ENCODE measurements at regions not wholly inside any gene's neighbourhood (a gene's known extent, or its start where the extent isn't known, plus 50 kb on each side); places are given as distances from the start of the nearest gene placed in this dataset.

GRCh38 chr4:96509039-96509741 lies 669.3 kb downstream of the PDHA2 start:
- H3K4me3 ChIP-seq = no peak overlapping the region
- no peaks in the 10 kb centered on the region for H3K9me3 ChIP-seq
- in situ Hi-C loops (cut with MboI; ENCODE audit: low sequenced_read_pairs) = no loop called here
- H3K36me3 ChIP-seq (replicated peaks) = no peaks in the 10 kb centered on the region
- DNase-seq (ENCODE audit: low spot score in 2 of 2) = no peak
- no peaks in the 10 kb centered on the region for H3K4me1 ChIP-seq
- H3K27me3 ChIP-seq (ENCODE audit: low read depth) = no peaks in the 10 kb centered on the region

- no peaks in the 10 kb centered on the region for H3K27me3 ChIP-seq (ENCODE audit: low read depth)
- H3K4me1 ChIP-seq = no peaks in the 10 kb centered on the region
- no peak for DNase-seq (ENCODE audit: low spot score in 2 of 2)
- H3K36me3 ChIP-seq (replicated peaks) = no peaks in the 10 kb centered on the region
- in situ Hi-C loops (cut with MboI; ENCODE audit: low sequenced_read_pairs) = no loop called here
- H3K9me3 ChIP-seq = no peaks in the 10 kb centered on the region; the same call in 1 of the 2 replicates
- H3K4me3 ChIP-seq = no peak overlapping the region
These were observed 679.4 kb downstream of the PDHA2 start for GRCh38 chr4:96519291-96519690.

GRCh38 chr4:96521046-96521536 lies 681.2 kb downstream of the PDHA2 start:
- in situ Hi-C loops (cut with MboI; ENCODE audit: low sequenced_read_pairs) = no loop called here
- no peaks in the 10 kb centered on the region for H3K36me3 ChIP-seq (replicated peaks)
- H3K27me3 ChIP-seq (ENCODE audit: low read depth) = no peaks in the 10 kb centered on the region
- no peaks in the 10 kb centered on the region; the same call in 1 of the 2 replicates for H3K9me3 ChIP-seq
- DNase-seq (ENCODE audit: low spot score in 2 of 2) = no peak
- no peak overlapping the region for H3K4me3 ChIP-seq
- H3K4me1 ChIP-seq = no peaks in the 10 kb centered on the region

- no peaks in the 10 kb centered on the region; the same call in 1 of the 2 replicates for H3K9me3 ChIP-seq
- DNase-seq (ENCODE audit: low spot score in 2 of 2) = no peak
- no peaks in the 10 kb centered on the region for H3K36me3 ChIP-seq (replicated peaks)
- H3K27me3 ChIP-seq (ENCODE audit: low read depth) = no peaks in the 10 kb centered on the region
- in situ Hi-C loops (cut with MboI; ENCODE audit: low sequenced_read_pairs) = no loop called here
- peaks cover 3% of the 10 kb centered on the region for H3K4me1 ChIP-seq
- H3K4me3 ChIP-seq = no peak overlapping the region
These were observed 683.7 kb downstream of the PDHA2 start for GRCh38 chr4:96523611-96524010.

GRCh38 chr4:96524311-96524875 lies 684.5 kb downstream of the PDHA2 start:
- Histone ChIP-seq H3K9me3 (no peaks in the 10 kb centered on the region; the same call in 1 of the 2 replicates), H3K4me3 (no peak overlapping the region), H3K4me1 (peaks cover 3% of the 10 kb centered on the region), H3K36me3 (replicated peaks) (no peaks in the 10 kb centered on the region), H3K27me3 (ENCODE audit: low read depth) (no peaks in the 10 kb centered on the region)
- in situ Hi-C loops (cut with MboI; ENCODE audit: low sequenced_read_pairs) = no loop called here
- no peak for DNase-seq (ENCODE audit: low spot score in 2 of 2)

- peaks cover 3% of the 10 kb centered on the region for H3K4me1 ChIP-seq
- in situ Hi-C loops (cut with MboI; ENCODE audit: low sequenced_read_pairs) = no loop called here
- no peaks in the 10 kb centered on the region for H3K27me3 ChIP-seq (ENCODE audit: low read depth)
- DNase-seq (ENCODE audit: low spot score in 2 of 2) = no peak
- H3K36me3 ChIP-seq (replicated peaks) = no peaks in the 10 kb centered on the region
- no peak overlapping the region for H3K4me3 ChIP-seq
- H3K9me3 ChIP-seq = no peaks in the 10 kb centered on the region; the same call in 1 of the 2 replicates
These were observed 686.0 kb downstream of the PDHA2 start for GRCh38 chr4:96525898-96526297.

- no peaks in the 10 kb centered on the region; the same call in 1 of the 2 replicates for H3K9me3 ChIP-seq
- H3K27me3 ChIP-seq (ENCODE audit: low read depth) = no peaks in the 10 kb centered on the region
- peaks cover 3% of the 10 kb centered on the region for H3K4me1 ChIP-seq
- peak in 1 of 2 experiments; percentile 32 for DNase-seq (ENCODE audit: low spot score in 2 of 2)
- H3K36me3 ChIP-seq (replicated peaks) = no peaks in the 10 kb centered on the region
- in situ Hi-C loops (cut with MboI; ENCODE audit: low sequenced_read_pairs) = no loop called here
- H3K4me3 ChIP-seq = no peak overlapping the region
These were observed 686.7 kb downstream of the PDHA2 start for GRCh38 chr4:96526625-96527024.

GRCh38 chr4:96531836-96532235 lies 691.9 kb downstream of the PDHA2 start:
- Histone ChIP-seq H3K4me3 (no peak overlapping the region), H3K27me3 (ENCODE audit: low read depth) (no peaks in the 10 kb centered on the region), H3K9me3 (no peaks in the 10 kb centered on the region), H3K4me1 (no peaks in the 10 kb centered on the region; the same call in 1 of the 2 replicates), H3K36me3 (replicated peaks) (no peaks in the 10 kb centered on the region)
- in situ Hi-C loops (cut with MboI; ENCODE audit: low sequenced_read_pairs) = no loop called here
- DNase-seq (ENCODE audit: low spot score in 2 of 2) = no peak

- H3K36me3 ChIP-seq (replicated peaks) = no peaks in the 10 kb centered on the region
- no peak overlapping the region for H3K4me3 ChIP-seq
- no peaks in the 10 kb centered on the region for H3K27me3 ChIP-seq (ENCODE audit: low read depth)
- no peaks in the 10 kb centered on the region for H3K9me3 ChIP-seq
- DNase-seq (ENCODE audit: low spot score in 2 of 2) = no peak
- in situ Hi-C loops (cut with MboI; ENCODE audit: low sequenced_read_pairs) = no loop called here
- H3K4me1 ChIP-seq = no peaks in the 10 kb centered on the region
These were observed 703.5 kb downstream of the PDHA2 start for GRCh38 chr4:96543346-96543745.

- Histone ChIP-seq H3K4me3 (no peak overlapping the region), H3K4me1 (no peaks in the 10 kb centered on the region), H3K27me3 (ENCODE audit: low read depth) (no peaks in the 10 kb centered on the region), H3K36me3 (replicated peaks) (no peaks in the 10 kb centered on the region), H3K9me3 (no peaks in the 10 kb centered on the region)
- no peak for DNase-seq (ENCODE audit: low spot score in 2 of 2)
- in situ Hi-C loops (cut with MboI; ENCODE audit: low sequenced_read_pairs) = no loop called here
These were observed 718.6 kb downstream of the PDHA2 start for GRCh38 chr4:96558466-96558865.

GRCh38 chr4:96566755-96567154 lies 726.9 kb downstream of the PDHA2 start:
- DNase-seq (ENCODE audit: low spot score in 2 of 2) = no peak

GRCh38 chr4:96585304-96585703 lies 745.4 kb downstream of the PDHA2 start:
- no peak for DNase-seq (ENCODE audit: low spot score in 2 of 2)
- Histone ChIP-seq H3K9me3 (0 out of 2 replicates have a peak, but pooled peaks cover 3% of the 10 kb centered on the region), H3K27me3 (ENCODE audit: low read depth) (no peaks in the 10 kb centered on the region), H3K4me3 (no peak overlapping the region), H3K36me3 (replicated peaks) (no peaks in the 10 kb centered on the region), H3K4me1 (no peaks in the 10 kb centered on the region; the same call in 1 of the 2 replicates)
- in situ Hi-C loops (cut with MboI; ENCODE audit: low sequenced_read_pairs) = no loop called here

More at GRCh38 chr4:96566755-96567154, 726.9 kb downstream of the PDHA2 start:
- Histone ChIP-seq H3K36me3 (replicated peaks) (no peaks in the 10 kb centered on the region), H3K4me1 (no peaks in the 10 kb centered on the region), H3K4me3 (no peak overlapping the region), H3K27me3 (ENCODE audit: low read depth) (no peaks in the 10 kb centered on the region), H3K9me3 (no peaks in the 10 kb centered on the region)
- in situ Hi-C loops (cut with MboI; ENCODE audit: low sequenced_read_pairs) = no loop called here

- Histone ChIP-seq H3K36me3 (replicated peaks) (no peaks in the 10 kb centered on the region), H3K4me3 (no peak overlapping the region), H3K9me3 (0 out of 2 replicates have a peak, but pooled peaks cover 3% of the 10 kb centered on the region), H3K4me1 (peaks cover 5% of the 10 kb centered on the region; the same call in 1 of the 2 replicates), H3K27me3 (ENCODE audit: low read depth) (no peaks in the 10 kb centered on the region)
- in situ Hi-C loops (cut with MboI; ENCODE audit: low sequenced_read_pairs) = no loop called here
- peak; percentile 3 to 12 for DNase-seq (ENCODE audit: low spot score in 2 of 2)
These were observed 753.5 kb downstream of the PDHA2 start for GRCh38 chr4:96593422-96593821.

- in situ Hi-C loops (cut with MboI; ENCODE audit: low sequenced_read_pairs) = no loop called here
- DNase-seq (ENCODE audit: low spot score in 2 of 2) = no peak
- no peak overlapping the region for H3K4me3 ChIP-seq
- H3K36me3 ChIP-seq (replicated peaks) = no peaks in the 10 kb centered on the region
- no peaks in the 10 kb centered on the region for H3K27me3 ChIP-seq (ENCODE audit: low read depth)
- peaks cover 7% of the 10 kb centered on the region; the same call in 1 of the 2 replicates for H3K4me1 ChIP-seq
- no peaks in the 10 kb centered on the region for H3K9me3 ChIP-seq
These were observed 758.6 kb downstream of the PDHA2 start for GRCh38 chr4:96598465-96598864.

Data from HAP-1 (cell line).